ENCODE measurements at regions not wholly inside any gene's neighbourhood (a gene's known extent, or its start where the extent isn't known, plus 50 kb on each side); places are given as distances from the start of the nearest gene placed in this dataset.

DNA sequence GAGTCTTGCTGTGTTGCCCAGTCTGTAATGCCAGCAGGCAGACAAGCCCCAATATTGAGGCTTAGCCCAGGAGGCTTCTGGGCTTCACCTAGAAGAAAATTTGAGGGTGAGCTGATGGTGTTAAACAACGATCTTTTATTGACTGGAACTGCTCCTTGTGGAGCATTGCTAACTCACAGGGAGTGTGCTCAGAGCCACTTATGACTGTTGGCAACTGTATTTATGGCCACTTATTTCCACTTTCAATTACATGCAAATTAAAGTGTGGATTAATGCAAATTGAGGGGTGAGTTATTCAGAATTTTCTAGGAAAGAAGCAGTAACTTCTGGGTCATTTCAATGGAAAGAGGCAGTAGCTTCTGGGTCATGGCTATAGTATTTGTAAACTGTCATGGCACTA is 317.2 kb upstream of the FKBP1C start:
- TF ChIP-seq RAD21 (conservative IDR thresholded peaks at IDR 0.05) (no peak), EZH2 (IDR thresholded peaks at IDR 0.05; ENCODE audit: borderline replicate concordance, insufficient read depth, low read length, poor library complexity, severe bottlenecking) (no peak), TAF1 (IDR thresholded peaks at IDR 0.05; ENCODE audit: low read depth) (no peak), SMC3 (conservative IDR thresholded peaks at IDR 0.05; ENCODE audit: poor library complexity) (no peak), POLR2AphosphoS5 (IDR thresholded peaks at IDR 0.05) (no peak), EP300 (conservative IDR thresholded peaks at IDR 0.05; ENCODE audit: poor library complexity, severe bottlenecking) (no peak), MXI1 (conservative IDR thresholded peaks at IDR 0.05; ENCODE audit: poor library complexity, severe bottlenecking) (no peak)
- TF ChIP-seq, protein P1, sequence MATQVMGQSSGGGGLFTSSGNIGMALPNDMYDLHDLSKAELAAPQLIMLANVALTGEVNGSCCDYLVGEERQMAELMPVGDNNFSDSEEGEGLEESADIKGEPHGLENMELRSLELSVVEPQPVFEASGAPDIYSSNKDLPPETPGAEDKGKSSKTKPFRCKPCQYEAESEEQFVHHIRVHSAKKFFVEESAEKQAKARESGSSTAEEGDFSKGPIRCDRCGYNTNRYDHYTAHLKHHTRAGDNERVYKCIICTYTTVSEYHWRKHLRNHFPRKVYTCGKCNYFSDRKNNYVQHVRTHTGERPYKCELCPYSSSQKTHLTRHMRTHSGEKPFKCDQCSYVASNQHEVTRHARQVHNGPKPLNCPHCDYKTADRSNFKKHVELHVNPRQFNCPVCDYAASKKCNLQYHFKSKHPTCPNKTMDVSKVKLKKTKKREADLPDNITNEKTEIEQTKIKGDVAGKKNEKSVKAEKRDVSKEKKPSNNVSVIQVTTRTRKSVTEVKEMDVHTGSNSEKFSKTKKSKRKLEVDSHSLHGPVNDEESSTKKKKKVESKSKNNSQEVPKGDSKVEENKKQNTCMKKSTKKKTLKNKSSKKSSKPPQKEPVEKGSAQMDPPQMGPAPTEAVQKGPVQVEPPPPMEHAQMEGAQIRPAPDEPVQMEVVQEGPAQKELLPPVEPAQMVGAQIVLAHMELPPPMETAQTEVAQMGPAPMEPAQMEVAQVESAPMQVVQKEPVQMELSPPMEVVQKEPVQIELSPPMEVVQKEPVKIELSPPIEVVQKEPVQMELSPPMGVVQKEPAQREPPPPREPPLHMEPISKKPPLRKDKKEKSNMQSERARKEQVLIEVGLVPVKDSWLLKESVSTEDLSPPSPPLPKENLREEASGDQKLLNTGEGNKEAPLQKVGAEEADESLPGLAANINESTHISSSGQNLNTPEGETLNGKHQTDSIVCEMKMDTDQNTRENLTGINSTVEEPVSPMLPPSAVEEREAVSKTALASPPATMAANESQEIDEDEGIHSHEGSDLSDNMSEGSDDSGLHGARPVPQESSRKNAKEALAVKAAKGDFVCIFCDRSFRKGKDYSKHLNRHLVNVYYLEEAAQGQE (IDR thresholded peaks at IDR 0.05; ENCODE audit: borderline replicate concordance): no peak
- TF ChIP-seq, protein P2, sequence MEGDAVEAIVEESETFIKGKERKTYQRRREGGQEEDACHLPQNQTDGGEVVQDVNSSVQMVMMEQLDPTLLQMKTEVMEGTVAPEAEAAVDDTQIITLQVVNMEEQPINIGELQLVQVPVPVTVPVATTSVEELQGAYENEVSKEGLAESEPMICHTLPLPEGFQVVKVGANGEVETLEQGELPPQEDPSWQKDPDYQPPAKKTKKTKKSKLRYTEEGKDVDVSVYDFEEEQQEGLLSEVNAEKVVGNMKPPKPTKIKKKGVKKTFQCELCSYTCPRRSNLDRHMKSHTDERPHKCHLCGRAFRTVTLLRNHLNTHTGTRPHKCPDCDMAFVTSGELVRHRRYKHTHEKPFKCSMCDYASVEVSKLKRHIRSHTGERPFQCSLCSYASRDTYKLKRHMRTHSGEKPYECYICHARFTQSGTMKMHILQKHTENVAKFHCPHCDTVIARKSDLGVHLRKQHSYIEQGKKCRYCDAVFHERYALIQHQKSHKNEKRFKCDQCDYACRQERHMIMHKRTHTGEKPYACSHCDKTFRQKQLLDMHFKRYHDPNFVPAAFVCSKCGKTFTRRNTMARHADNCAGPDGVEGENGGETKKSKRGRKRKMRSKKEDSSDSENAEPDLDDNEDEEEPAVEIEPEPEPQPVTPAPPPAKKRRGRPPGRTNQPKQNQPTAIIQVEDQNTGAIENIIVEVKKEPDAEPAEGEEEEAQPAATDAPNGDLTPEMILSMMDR (IDR thresholded peaks at IDR 0.05; ENCODE audit: poor library complexity, severe bottlenecking): no peak
- Histone ChIP-seq H3K4me3 (ENCODE audit: low read length) (no peak overlapping the region), H3K9me2 (ENCODE audit: insufficient read depth, low read length) (no peaks in the 10 kb centered on the region), H3F3A (ENCODE audit: insufficient read depth, low read length, poor library complexity, severe bottlenecking) (no peaks in the 10 kb centered on the region), H3K4me2 (ENCODE audit: low read length) (no peak overlapping the region), H3K9me3 (ENCODE audit: low read length) (no peaks in the 10 kb centered on the region), H2AFZ (ENCODE audit: low read depth, low read length) (no peak overlapping the region), H3K9ac (ENCODE audit: low read length) (no peak overlapping the region), H4K20me1 (ENCODE audit: insufficient read depth) (no peaks in the 10 kb centered on the region), H3K79me2 (replicated peaks; ENCODE audit: insufficient read depth, low read length) (no peaks in the 10 kb centered on the region), H3K27ac (ENCODE audit: low read length) (no peak overlapping the region), H3K27me3 (ENCODE audit: insufficient read depth, low read depth, low read length) (no peaks in the 10 kb centered on the region), H3K36me3 (ENCODE audit: insufficient read depth, low read length) (no peaks in the 10 kb centered on the region)

DNA sequence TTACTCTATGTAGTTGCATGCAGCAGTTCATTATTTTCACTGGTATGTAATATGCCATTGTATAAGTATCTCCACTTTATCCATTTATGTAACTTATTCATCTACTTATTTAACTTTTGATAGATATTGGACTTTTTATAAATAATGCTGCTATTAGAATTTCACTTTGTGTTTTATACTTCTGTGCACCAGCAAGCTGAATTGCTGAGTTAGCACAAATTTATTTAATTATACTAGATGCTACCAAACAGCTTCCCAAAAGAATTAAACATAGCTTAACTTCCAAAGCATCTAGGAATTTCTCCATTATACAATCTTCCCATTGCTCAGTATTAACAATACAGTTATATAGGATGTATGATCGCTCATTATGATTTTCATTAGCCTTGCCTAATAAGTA is 308.0 kb upstream of the FKBP1C start:
- no peak overlapping the region for H3K27ac ChIP-seq (ENCODE audit: low read length)
- H3K9me3 ChIP-seq (ENCODE audit: low read length): no peaks in the 10 kb centered on the region
- H4K20me1 ChIP-seq (ENCODE audit: insufficient read depth): no peaks in the 10 kb centered on the region
- no peaks in the 10 kb centered on the region for H3K27me3 ChIP-seq (ENCODE audit: insufficient read depth, low read depth, low read length)
- H3K4me2 ChIP-seq (ENCODE audit: low read length): no peak overlapping the region
- no peaks in the 10 kb centered on the region for H3K36me3 ChIP-seq (ENCODE audit: insufficient read depth, low read length)
- H3K9ac ChIP-seq (ENCODE audit: low read length): no peak overlapping the region
- TF ChIP-seq TAF1 (IDR thresholded peaks at IDR 0.05; ENCODE audit: low read depth) (no peak), MXI1 (conservative IDR thresholded peaks at IDR 0.05; ENCODE audit: poor library complexity, severe bottlenecking) (no peak), EP300 (conservative IDR thresholded peaks at IDR 0.05; ENCODE audit: poor library complexity, severe bottlenecking) (no peak), SMC3 (conservative IDR thresholded peaks at IDR 0.05; ENCODE audit: poor library complexity) (no peak), POLR2AphosphoS5 (IDR thresholded peaks at IDR 0.05) (no peak), RAD21 (conservative IDR thresholded peaks at IDR 0.05) (no peak), EZH2 (IDR thresholded peaks at IDR 0.05; ENCODE audit: borderline replicate concordance, insufficient read depth, low read length, poor library complexity, severe bottlenecking) (no peak)
- TF ChIP-seq, protein P2 (IDR thresholded peaks at IDR 0.05; ENCODE audit: poor library complexity, severe bottlenecking): no peak
- TF ChIP-seq, protein P1 (IDR thresholded peaks at IDR 0.05; ENCODE audit: borderline replicate concordance): no peak
- no peak overlapping the region for H2AFZ ChIP-seq (ENCODE audit: low read depth, low read length)
- no peak overlapping the region for H3K4me3 ChIP-seq (ENCODE audit: low read length)
- no peaks in the 10 kb centered on the region for H3K79me2 ChIP-seq (replicated peaks; ENCODE audit: insufficient read depth, low read length)
- H3F3A ChIP-seq (ENCODE audit: insufficient read depth, low read length, poor library complexity, severe bottlenecking): no peaks in the 10 kb centered on the region
- no peaks in the 10 kb centered on the region for H3K9me2 ChIP-seq (ENCODE audit: insufficient read depth, low read length)

Measured in neural cell (in vitro differentiated cells).